ENCODE measurements at regions not wholly inside any gene's neighbourhood (a gene's known extent, or its start where the extent isn't known, plus 50 kb on each side); places are given as distances from the start of the nearest gene placed in this dataset.

- ATAC-seq (no peak), FAIRE-seq (no peak), DNase-seq (ENCODE audit: low read depth, low spot score) (no peak)
- ChIA-PET RAD21 (ENCODE audit: unreplicated experiment) (no interaction called here), CTCF (interaction anchor here (1.3 to 1.6 kb wide), 2 partner anchors 63 to 64 kb away, joined by 4 read pairs; no protein-coding TSS in a partner anchor), POLR2A (no interaction called here), SMC1A (ENCODE audit: uncharacterized antibody, unreplicated experiment) (interaction anchor here (1.3 kb wide), 1 partner anchor 24 kb away, joined by 5 read pairs; no protein-coding TSS in a partner anchor)
- intact Hi-C loops (cut with micrococcal nuclease; ENCODE audit: unreplicated experiment): no loop called here
- H3K9ac ChIP-seq (ENCODE audit: control insufficient read depth, insufficient read depth, low read length): no peak overlapping the region
- WGBS (ENCODE audit: insufficient coverage, insufficient replicate concordance, low lambda C conversion rate, missing lambda C conversion rate): 92% methylated on average over 9 of the region's 10 CpGs
- no peak overlapping the region for H3K4me2 ChIP-seq (ENCODE audit: control insufficient read depth, insufficient read depth)
- no peak overlapping the region for H3K4me3 ChIP-seq
- H3K79me2 ChIP-seq (ENCODE audit: control insufficient read depth, insufficient read depth, low read length): no peaks in the 10 kb centered on the region
- no peaks in the 10 kb centered on the region for H3K36me3 ChIP-seq (ENCODE audit: control insufficient read depth in 2 of 2, insufficient read depth in 2 of 2, low read length in 1 of 2)
- H3K9me3 ChIP-seq (replicated peaks; ENCODE audit: control insufficient read depth, insufficient read depth, low read length): no peaks in the 10 kb centered on the region
- TF ChIP-seq MTA3 (IDR thresholded peaks at IDR 0.05; ENCODE audit: borderline replicate concordance, low read length) (no peak), NFIC (IDR thresholded peaks at IDR 0.05; ENCODE audit: low read depth, low read length) (no peak), HDAC2 (IDR thresholded peaks at IDR 0.05) (no peak), SREBF1 (IDR thresholded peaks at IDR 0.05; ENCODE audit: low read length) (no peak), RUNX3 (IDR thresholded peaks at IDR 0.05; ENCODE audit: low read length) (no peak), SIX5 (IDR thresholded peaks at IDR 0.05; ENCODE audit: low read depth, low read length, severe bottlenecking) (no peak), PAX8 (IDR thresholded peaks at IDR 0.05) (no peak)
- peaks cover 34% of the 10 kb centered on the region for H3K4me1 ChIP-seq (ENCODE audit: control insufficient read depth, insufficient read depth, low read length)
- no peak overlapping the region for H2AFZ ChIP-seq (ENCODE audit: control insufficient read depth, low read depth, low read length)
- H3K27ac ChIP-seq (ENCODE audit: control insufficient read depth, insufficient read depth): no peak overlapping the region
- H3K27me3 ChIP-seq (replicated peaks in 1 of 2; ENCODE audit: control insufficient read depth in 2 of 2, insufficient read depth in 2 of 2, low read length in 1 of 2): no peaks in the 10 kb centered on the region; a peak in 1 of 4 replicates
- no peaks in the 10 kb centered on the region for H4K20me1 ChIP-seq (ENCODE audit: control insufficient read depth, insufficient read depth)
- in situ Hi-C loops (cut with MboI): no loop called here
- BruUV-seq (replicated peaks): no TSS peak
Measured at GRCh38 chr4:42347076-42347475, 50.2 kb upstream of the SHISA3 start.
